GM10266 (cell line): ENCODE measurements at regions not wholly inside any gene's neighbourhood (a gene's known extent, or its start where the extent isn't known, plus 50 kb on each side); places are given as distances from the start of the nearest gene placed in this dataset.
"Not testable (repeated sequence)": the region's sequence is repeated elsewhere in the genome, so short reads cannot be mapped to it uniquely, and the experiment has no call there.

Experiments used
- DNase-seq: peaks from one replicate; pipeline ENCODE4 v3.0.0; 2012; ENCODE audit errors: extremely low spot score
- TF ChIP-seq, protein P1 (sequence below): IDR thresholded peaks from 2 replicates; pipeline ENCODE4 v1.5.1; 2012; ENCODE audit warnings: mild to moderate bottlenecking, low read depth; ENCODE audit not compliant: control insufficient read depth, insufficient read depth; ENCODE audit errors: missing control alignments

- TF ChIP-seq, protein P1, sequence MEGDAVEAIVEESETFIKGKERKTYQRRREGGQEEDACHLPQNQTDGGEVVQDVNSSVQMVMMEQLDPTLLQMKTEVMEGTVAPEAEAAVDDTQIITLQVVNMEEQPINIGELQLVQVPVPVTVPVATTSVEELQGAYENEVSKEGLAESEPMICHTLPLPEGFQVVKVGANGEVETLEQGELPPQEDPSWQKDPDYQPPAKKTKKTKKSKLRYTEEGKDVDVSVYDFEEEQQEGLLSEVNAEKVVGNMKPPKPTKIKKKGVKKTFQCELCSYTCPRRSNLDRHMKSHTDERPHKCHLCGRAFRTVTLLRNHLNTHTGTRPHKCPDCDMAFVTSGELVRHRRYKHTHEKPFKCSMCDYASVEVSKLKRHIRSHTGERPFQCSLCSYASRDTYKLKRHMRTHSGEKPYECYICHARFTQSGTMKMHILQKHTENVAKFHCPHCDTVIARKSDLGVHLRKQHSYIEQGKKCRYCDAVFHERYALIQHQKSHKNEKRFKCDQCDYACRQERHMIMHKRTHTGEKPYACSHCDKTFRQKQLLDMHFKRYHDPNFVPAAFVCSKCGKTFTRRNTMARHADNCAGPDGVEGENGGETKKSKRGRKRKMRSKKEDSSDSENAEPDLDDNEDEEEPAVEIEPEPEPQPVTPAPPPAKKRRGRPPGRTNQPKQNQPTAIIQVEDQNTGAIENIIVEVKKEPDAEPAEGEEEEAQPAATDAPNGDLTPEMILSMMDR, result peak; percentile 6
- no peak for DNase-seq
Observed at GRCh38 chr9:87422999-87423398, 74.7 kb upstream of the DAPK1 start.

DNA sequence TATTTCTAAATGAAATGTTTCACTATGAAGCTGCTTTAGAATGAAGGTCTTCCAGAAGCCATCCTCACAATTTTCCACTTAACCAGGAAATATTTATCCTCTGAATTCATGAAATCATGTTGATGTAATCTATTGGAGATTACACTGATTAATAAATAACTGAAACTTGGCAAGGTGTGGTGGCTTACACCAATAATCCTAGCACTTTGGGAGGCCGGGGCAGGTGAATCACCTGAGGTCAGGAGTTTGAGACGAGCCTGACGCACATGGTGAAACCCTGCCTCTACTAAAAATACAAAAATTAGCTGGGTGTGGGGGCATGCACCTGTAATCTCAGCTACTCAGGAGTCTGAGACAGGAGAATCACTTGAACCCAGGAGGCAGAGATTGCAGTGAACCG, 73.8 kb upstream of the DAPK1 start:
- DNase-seq, result not testable (repeated sequence)

DNA sequence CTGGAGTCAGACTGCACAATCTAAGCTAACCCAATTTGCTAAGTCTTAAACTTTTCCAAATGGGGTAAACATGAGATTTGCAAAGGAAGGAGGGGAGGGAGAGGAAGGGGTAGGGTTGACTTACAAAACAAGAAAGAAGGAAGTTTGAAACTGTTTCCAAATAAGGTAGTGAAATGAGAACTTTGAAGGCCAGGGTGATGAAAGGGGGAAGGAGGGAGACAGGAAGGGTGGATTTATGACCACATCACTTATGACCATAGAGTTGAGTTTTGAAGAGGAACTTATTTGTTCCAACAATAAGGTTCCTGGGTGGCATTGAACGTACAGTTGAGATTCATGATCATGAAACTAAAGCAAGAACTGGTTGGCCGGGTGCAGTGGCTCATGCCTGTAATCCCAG, 72.5 kb upstream of the DAPK1 start:
- DNase-seq, result no peak
- TF ChIP-seq, protein P1, result no peak

DNA sequence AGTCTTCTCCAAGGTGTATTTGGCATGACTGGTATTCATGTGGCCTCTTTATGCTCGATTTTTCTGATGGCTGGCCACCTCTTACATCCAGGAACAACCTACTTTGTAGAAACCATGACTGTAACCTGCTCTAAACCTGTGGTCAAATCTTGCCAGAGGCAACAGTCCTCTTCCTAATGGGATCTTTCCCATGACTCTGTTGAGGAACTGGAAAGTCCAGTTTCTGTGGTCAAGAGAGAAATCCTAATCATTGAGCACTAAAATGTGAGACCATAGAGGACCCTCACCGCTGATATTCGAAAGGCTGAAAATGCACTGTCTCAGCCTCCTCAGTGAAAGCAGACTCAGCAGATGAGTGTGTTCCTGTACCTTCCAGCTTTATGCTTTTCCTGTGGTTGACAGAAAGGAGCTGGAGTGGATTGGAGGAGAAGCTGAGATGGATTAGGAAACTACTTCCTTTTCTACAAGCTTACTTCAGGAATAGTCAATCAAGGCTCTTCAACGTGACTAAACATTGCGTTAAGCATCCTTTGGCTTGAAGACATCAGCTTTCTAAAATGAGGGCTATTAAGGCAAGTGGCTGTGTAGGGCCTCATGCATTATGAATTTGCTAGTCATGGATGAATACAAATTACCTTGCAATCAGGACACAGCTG, 69.7 kb upstream of the DAPK1 start:
- DNase-seq, result no peak
- TF ChIP-seq, protein P1, result no peak

GRCh38 chr9:87428659-87429058, 69.0 kb upstream of the DAPK1 start:
- DNase-seq, result no peak
- TF ChIP-seq, protein P1, result no peak

- TF ChIP-seq, protein P1, result no peak
- DNase-seq, result no peak
Observed at GRCh38 chr9:87431837-87432236, 65.8 kb upstream of the DAPK1 start.

GRCh38 chr9:87433853-87434252, 63.8 kb upstream of the DAPK1 start:
- DNase-seq, result no peak
- TF ChIP-seq, protein P1, result no peak

DNA sequence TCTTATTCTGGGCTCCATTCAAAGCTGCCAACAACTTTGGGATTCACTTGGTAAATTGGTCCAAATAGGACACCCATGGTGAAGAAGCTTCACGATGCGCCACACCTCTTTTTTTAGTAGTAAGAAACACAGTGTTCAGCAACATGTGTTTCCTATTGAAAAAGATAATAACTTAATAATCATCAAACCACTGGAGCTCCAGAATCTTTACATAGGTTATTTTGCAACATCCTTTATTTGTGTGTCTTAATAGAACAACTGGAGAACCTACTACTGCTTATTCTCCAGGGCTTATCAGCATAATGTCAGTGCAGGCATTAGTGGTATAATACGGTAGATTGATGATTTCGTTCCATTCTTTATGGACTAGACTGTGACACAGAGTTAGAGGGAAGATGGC, 63.3 kb upstream of the DAPK1 start:
- DNase-seq, result no peak
- TF ChIP-seq, protein P1, result no peak
